Activated CD8-positive, alpha-beta T cell treated with anti-CD3 and anti-CD28 coated beads for 36 hours (primary cell): ENCODE measurements at regions not wholly inside any gene's neighbourhood (a gene's known extent, or its start where the extent isn't known, plus 50 kb on each side); places are given as distances from the start of the nearest gene placed in this dataset.

Source experiments
- ATAC-seq: fragments of 200-7000 bp; cut with Tn5 transposase; one replicate; pipeline ENCODE4 v1.10.0; 2021; ENCODE audit warnings: mild to moderate bottlenecking, moderate library complexity
- CTCF ChIA-PET: fragments of 350-600 bp; sonication (Branson Sonifier 250); formaldehyde crosslinking; loops from one replicate; lab custom pipeline; 2021; ENCODE audit warnings: antibody characterized with exemption; lab: Charles Lee
- POLR2A ChIA-PET: fragments of 350-600 bp; sonication (Branson Sonifier 250); formaldehyde crosslinking; loops from one replicate; lab custom pipeline; 2021; ENCODE audit warnings: antibody characterized with exemption; lab: Charles Lee
- DNase-seq: peaks from one replicate; pipeline ENCODE4 v3.0.0-alpha.2; 2020
- H3K27ac Mint-ChIP-seq: one replicate; pipeline ENCODE4 v1.8.0; 2021; ENCODE audit warnings: mild to moderate bottlenecking, mixed read lengths
- H3K27me3 Mint-ChIP-seq: one replicate; pipeline ENCODE4 v1.8.0; 2021; ENCODE audit warnings: mixed read lengths
- H3K36me3 Mint-ChIP-seq: one replicate; pipeline ENCODE4 v1.8.0; 2021; ENCODE audit warnings: low read depth, mixed read lengths
- H3K4me1 Mint-ChIP-seq: one replicate; pipeline ENCODE4 v1.8.0; 2021; ENCODE audit warnings: low read depth, mixed read lengths
- H3K4me3 Mint-ChIP-seq: one replicate; pipeline ENCODE4 v1.8.0; 2021; ENCODE audit warnings: mild to moderate bottlenecking, moderate library complexity, mixed read lengths
- H3K9me3 Mint-ChIP-seq: one replicate; pipeline ENCODE4 v1.8.0; 2021; ENCODE audit warnings: mixed read lengths
- intact Hi-C: fragments of 100-400 bp; cut with micrococcal nuclease; formaldehyde crosslinking; loops from one replicate; pipeline ENCODE4 v1.10.0; 2022
- TF ChIP-seq, protein P1 (sequence below): fragments of 200-600 bp; IDR thresholded peaks from one replicate; pipeline ENCODE4 v1.8.0; 2022; ENCODE audit warnings: antibody characterized with exemption, mild to moderate bottlenecking

DNA sequence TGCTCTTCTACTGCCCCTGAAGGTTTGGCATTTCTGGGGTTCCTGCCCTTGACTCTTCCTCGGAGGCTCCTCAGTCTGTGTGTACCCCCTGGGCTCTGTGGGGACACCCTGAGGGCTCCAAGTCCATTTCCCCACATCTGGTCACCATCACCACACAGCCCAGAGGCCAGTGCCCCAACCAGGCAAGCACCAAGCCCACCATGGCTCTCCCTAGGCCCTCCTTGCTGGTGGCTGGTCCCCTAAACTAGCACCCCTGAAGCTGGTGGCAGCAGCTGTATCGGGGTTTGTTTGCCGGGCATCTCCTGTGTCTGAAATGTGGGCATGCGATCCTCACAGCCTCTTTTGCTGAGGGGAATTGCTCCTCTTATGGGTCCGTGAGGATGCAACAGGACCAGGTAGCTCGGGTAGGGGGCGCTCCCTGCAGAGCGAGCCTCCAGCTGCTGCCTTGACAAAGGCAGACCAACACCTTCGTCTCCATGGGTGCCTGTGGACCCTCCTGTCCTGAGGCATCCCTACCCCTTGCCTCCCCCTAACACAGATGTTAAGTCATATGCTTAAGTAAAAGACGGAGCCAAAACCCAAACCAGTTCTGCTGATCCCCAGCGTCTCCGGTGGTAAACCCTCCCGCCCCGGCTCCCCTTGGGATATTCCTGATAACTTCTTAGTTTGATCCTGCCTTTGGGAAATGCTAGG lies 138.9 kb upstream of the IRX4 start:
- no peak overlapping the region for H3K4me3 Mint-ChIP-seq
- H3K27ac Mint-ChIP-seq, result no peak overlapping the region
- no peaks in the 10 kb centered on the region for H3K9me3 Mint-ChIP-seq
- POLR2A ChIA-PET, result no interaction called here
- DNase-seq (no peak), ATAC-seq (no peak)
- H3K4me1 Mint-ChIP-seq, result no peaks in the 10 kb centered on the region
- CTCF ChIA-PET, result no interaction called here
- intact Hi-C loops, result no loop called here
- H3K27me3 Mint-ChIP-seq, result peaks cover 13% of the 10 kb centered on the region
- H3K36me3 Mint-ChIP-seq, result no peaks in the 10 kb centered on the region
- TF ChIP-seq, protein P1, sequence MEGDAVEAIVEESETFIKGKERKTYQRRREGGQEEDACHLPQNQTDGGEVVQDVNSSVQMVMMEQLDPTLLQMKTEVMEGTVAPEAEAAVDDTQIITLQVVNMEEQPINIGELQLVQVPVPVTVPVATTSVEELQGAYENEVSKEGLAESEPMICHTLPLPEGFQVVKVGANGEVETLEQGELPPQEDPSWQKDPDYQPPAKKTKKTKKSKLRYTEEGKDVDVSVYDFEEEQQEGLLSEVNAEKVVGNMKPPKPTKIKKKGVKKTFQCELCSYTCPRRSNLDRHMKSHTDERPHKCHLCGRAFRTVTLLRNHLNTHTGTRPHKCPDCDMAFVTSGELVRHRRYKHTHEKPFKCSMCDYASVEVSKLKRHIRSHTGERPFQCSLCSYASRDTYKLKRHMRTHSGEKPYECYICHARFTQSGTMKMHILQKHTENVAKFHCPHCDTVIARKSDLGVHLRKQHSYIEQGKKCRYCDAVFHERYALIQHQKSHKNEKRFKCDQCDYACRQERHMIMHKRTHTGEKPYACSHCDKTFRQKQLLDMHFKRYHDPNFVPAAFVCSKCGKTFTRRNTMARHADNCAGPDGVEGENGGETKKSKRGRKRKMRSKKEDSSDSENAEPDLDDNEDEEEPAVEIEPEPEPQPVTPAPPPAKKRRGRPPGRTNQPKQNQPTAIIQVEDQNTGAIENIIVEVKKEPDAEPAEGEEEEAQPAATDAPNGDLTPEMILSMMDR, result no peak

DNA sequence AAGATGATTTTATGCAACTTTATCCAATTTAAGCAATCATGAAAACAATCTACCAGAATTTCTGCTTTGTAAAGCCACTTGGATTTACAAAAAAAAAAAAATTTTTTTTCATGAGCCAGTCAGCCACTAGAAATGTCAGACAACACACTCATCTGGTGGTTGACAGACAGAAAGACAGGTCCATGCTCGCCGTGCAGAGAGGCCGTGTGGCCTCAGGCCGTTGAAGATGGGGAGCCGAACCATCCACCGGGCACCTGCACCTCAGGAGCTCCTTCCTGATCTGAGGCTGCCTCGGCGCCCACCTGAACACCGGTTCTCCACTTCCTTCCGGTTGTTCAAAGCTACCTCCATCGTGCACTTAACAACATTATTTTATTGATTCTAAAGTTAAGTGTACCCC lies 138.0 kb upstream of the IRX4 start:
- ATAC-seq, result no peak
- no peaks in the 10 kb centered on the region for H3K4me1 Mint-ChIP-seq

DNA sequence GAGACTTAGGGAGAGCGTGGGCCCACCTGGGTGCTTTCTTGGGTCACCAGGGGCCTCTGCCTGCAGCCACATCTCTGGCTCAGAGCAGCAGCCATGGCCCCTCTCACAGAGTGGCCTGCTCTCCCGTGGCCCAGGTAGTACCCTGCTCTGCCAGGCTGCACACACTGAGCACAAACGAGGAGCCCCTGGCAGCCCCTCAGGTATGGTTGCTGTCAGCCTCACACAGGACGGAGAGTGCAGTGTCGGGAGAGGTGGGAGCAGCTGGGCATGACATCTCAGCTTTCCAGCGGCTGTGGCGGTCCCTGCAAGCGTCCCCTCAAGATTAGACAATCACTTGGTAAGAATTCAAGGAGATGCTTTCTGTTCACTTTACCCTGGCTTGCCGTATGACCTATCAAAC lies 137.0 kb upstream of the IRX4 start:
- H3K36me3 Mint-ChIP-seq, result no peaks in the 10 kb centered on the region
- no peaks in the 10 kb centered on the region for H3K4me1 Mint-ChIP-seq
- POLR2A ChIA-PET, result no interaction called here
- no peak overlapping the region for H3K4me3 Mint-ChIP-seq
- intact Hi-C loops, result loop anchor here (10.0 kb wide), 2 partner anchors 255 to 285 kb away; no protein-coding TSS in a partner anchor
- no peaks in the 10 kb centered on the region for H3K9me3 Mint-ChIP-seq
- ATAC-seq (no peak), DNase-seq (no peak)
- peaks cover 8% of the 10 kb centered on the region for H3K27me3 Mint-ChIP-seq
- no peak overlapping the region for H3K27ac Mint-ChIP-seq
- TF ChIP-seq, protein P1, result no peak
- CTCF ChIA-PET, result no interaction called here

More for the DNA sequence above, 138.0 kb upstream of the IRX4 start:
- H3K4me3 Mint-ChIP-seq, result no peak overlapping the region
- H3K27me3 Mint-ChIP-seq, result peaks cover 8% of the 10 kb centered on the region
- H3K27ac Mint-ChIP-seq, result no peak overlapping the region
- TF ChIP-seq, protein P1, result no peak
- no peak for DNase-seq
- ChIA-PET CTCF (no interaction called here), POLR2A (no interaction called here)
- H3K9me3 Mint-ChIP-seq, result no peaks in the 10 kb centered on the region
- H3K36me3 Mint-ChIP-seq, result no peaks in the 10 kb centered on the region
- intact Hi-C loops, result no loop called here

DNA sequence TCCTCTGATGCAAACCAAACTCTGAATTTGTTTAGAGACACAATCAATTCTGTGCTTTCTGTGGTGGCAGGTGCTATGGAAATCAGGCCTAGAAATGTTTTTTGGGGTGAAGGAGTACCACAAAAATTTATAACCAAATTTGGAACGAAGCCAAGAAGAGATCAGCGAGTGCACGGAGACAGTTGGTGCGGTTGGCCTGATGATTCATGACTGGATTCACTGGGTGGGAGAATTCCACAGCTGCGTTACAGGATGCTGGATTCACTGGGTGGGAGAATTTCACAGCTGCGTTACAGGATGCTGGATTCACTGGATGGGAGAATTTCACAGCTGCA lies 135.6 kb upstream of the IRX4 start:
- H3K4me3 Mint-ChIP-seq, result no peak overlapping the region
- CTCF ChIA-PET, result interaction anchor here (0.7 kb wide), 1 partner anchor 84 kb away, joined by 3 read pairs; no protein-coding TSS in a partner anchor
- H3K27me3 Mint-ChIP-seq, result peaks cover 8% of the 10 kb centered on the region
- no peak overlapping the region for H3K27ac Mint-ChIP-seq
- H3K9me3 Mint-ChIP-seq, result no peaks in the 10 kb centered on the region
- no peak for DNase-seq
- intact Hi-C loops, result loop anchor here (10.0 kb wide), 2 partner anchors 254 to 284 kb away; no protein-coding TSS in a partner anchor
- H3K36me3 Mint-ChIP-seq, result no peaks in the 10 kb centered on the region
- no peaks in the 10 kb centered on the region for H3K4me1 Mint-ChIP-seq
- ATAC-seq, result no peak
- TF ChIP-seq, protein P1, result no peak
- POLR2A ChIA-PET, result no interaction called here

DNA sequence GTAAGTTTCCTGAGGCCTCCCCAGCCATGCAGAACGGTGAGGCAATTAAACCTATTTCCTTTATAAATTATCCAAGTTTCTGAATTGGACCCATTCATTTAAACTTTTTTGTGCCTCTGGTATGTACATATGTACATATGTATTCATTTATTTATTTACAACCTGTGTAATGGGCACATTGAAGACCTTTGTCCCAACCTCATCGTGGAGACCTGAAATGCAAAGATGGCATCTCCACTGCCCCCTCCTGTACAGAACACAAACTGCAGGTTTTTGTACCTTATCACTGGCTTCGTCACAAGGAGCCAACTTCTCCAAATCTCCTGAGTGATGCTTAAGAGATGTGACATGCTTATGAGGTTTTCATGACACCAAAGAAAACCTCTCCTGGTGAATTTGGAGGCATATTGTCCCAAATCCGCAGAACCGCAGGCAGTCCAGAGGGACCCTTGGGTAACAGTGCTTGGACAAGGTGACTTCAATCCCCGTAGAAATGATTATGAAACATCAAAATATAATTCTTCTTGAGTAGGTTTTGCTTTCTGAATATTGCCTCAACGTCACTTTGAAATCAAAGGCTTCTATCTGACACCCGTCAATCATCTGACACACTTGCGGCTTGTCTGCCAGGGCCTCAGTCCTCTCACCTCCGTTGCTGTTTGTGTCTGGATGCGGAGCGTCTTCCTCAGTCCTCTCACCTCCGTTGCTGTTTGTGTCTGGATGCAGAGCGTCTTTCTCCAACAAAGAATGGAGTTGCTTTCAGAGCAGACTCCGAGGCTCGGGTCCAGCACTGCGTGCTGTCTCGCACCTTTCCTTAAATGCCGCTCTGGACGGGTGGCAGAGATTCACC lies 135.0 kb upstream of the IRX4 start:
- Mint-ChIP-seq H3K4me1 (no peaks in the 10 kb centered on the region), H3K27me3 (peaks cover 8% of the 10 kb centered on the region), H3K27ac (no peak overlapping the region), H3K9me3 (no peaks in the 10 kb centered on the region), H3K4me3 (no peak overlapping the region), H3K36me3 (no peaks in the 10 kb centered on the region)
- intact Hi-C loops, result loop anchor here (10.0 kb wide), 2 partner anchors 253 to 283 kb away; no protein-coding TSS in a partner anchor
- TF ChIP-seq, protein P1, result peak; percentile 56
- ChIA-PET CTCF (interaction anchor here (0.7 kb wide), 1 partner anchor 85 kb away, joined by 3 read pairs; no protein-coding TSS in a partner anchor), POLR2A (no interaction called here)
- DNase-seq (peak; percentile 63), ATAC-seq (peak; percentile 64)
